Panc1 (cell line): ENCODE measurements at regions not wholly inside any gene's neighbourhood (a gene's known extent, or its start where the extent isn't known, plus 50 kb on each side); places are given as distances from the start of the nearest gene placed in this dataset.

ENCODE experiments used
- ATAC-seq: fragments of 200-7000 bp; cut with Tn5 transposase; 2 replicates; pipeline ENCODE4 v1.9.1; 2020; ENCODE audit warnings: mild to moderate bottlenecking, moderate library complexity
- BruUV-seq: library from RNA; stranded (reverse); fragments of 400-500 nt; replicated peaks from 2 replicates; lab custom pipeline; 2021; lab: Mats Ljungman, UMichigan
- CTCF ChIA-PET: fragments of 300-600 bp; sonication (Branson Sonifier 250); formaldehyde crosslinking; loops from one replicate; lab custom pipeline; 2022; ENCODE audit warnings: antibody characterized with exemption; lab: Charles Lee
- POLR2A ChIA-PET: fragments of 300-600 bp; sonication (Branson Sonifier 250); formaldehyde crosslinking; loops from one replicate; lab custom pipeline; 2022; ENCODE audit warnings: antibody characterized with exemption; lab: Charles Lee
- DNase-seq: peaks from one replicate; pipeline ENCODE4 v3.0.0-alpha.2; 2010; ENCODE audit warnings: low read depth, low spot score
- H3K27ac ChIP-seq: 2 replicates; pipeline ENCODE4 v1.5.1; 2011; ENCODE audit warnings: mild to moderate bottlenecking, low read length, inconsistent platforms
- H3K27me3 ChIP-seq: fragments of 200-500 bp; sonication (Bioruptor generic); 2 replicates; pipeline ENCODE4 v1.6.0; 2014; ENCODE audit warnings: low read length, inconsistent platforms; ENCODE audit not compliant: control insufficient read depth, insufficient read depth
- H3K36me3 ChIP-seq: fragments of 200-500 bp; sonication (Bioruptor generic); 2 replicates; pipeline ENCODE4 v1.5.1; 2014; ENCODE audit warnings: inconsistent platforms, mild to moderate bottlenecking, low read length, moderate library complexity; ENCODE audit not compliant: control insufficient read depth, insufficient read depth
- H3K4me1 ChIP-seq: 2 replicates; pipeline ENCODE4 v1.5.1; 2011; ENCODE audit warnings: inconsistent platforms, mild to moderate bottlenecking, low read length, moderate library complexity; ENCODE audit not compliant: control insufficient read depth, insufficient read depth
- H3K4me3 ChIP-seq, 2 experiments: 2 replicates each; pipeline ENCODE4 v1.5.1; 2011 to 2012; ENCODE audit warnings: low read depth in 2 of 2, low read length in 2 of 2, mild to moderate bottlenecking in 2 of 2, inconsistent platforms in 1 of 2, moderate library complexity in 1 of 2
- H3K9me3 ChIP-seq: fragments of 200-500 bp; sonication (Bioruptor generic); 2 replicates; pipeline ENCODE4 v1.5.1; 2014; ENCODE audit warnings: low read depth, mild to moderate bottlenecking, inconsistent platforms, low read length, moderate library complexity; ENCODE audit not compliant: control insufficient read depth, insufficient read depth
- POLR2AphosphoS5 ChIP-seq: IDR thresholded peaks from 2 replicates; pipeline ENCODE4 v1.6.1; 2012; ENCODE audit warnings: mild to moderate bottlenecking, low read depth, low read length, moderate library complexity
- SIN3A ChIP-seq: IDR thresholded peaks from 2 replicates; pipeline ENCODE4 v1.6.1; 2012; ENCODE audit warnings: low read depth, mild to moderate bottlenecking, low read length, moderate library complexity, borderline replicate concordance; ENCODE audit not compliant: insufficient read depth
- TCF7L2 ChIP-seq: IDR thresholded peaks from 2 replicates; pipeline ENCODE4 v1.6.1; 2011; ENCODE audit warnings: mild to moderate bottlenecking, low read depth, low read length, inconsistent platforms
- in situ Hi-C: cut with HindIII; loops from 2 replicates; pipeline ENCODE4 v1.10.0; 2016; ENCODE audit warnings: low sequenced_read_pairs, low pct_unique_long_range_greater_than_20kb
- intact Hi-C: fragments of 100-400 bp; cut with micrococcal nuclease; formaldehyde crosslinking; loops from one replicate; pipeline ENCODE4 v1.10.0; 2022; ENCODE audit not compliant: unreplicated experiment
- TF ChIP-seq, protein P1 (sequence below): fragments of 450-650 bp; IDR thresholded peaks from 2 replicates; pipeline ENCODE4 v1.5.1; 2017; ENCODE audit warnings: mild to moderate bottlenecking
- TF ChIP-seq, protein P2 (sequence below), 2 experiments: IDR thresholded peaks; 2 replicates each; pipeline ENCODE4 v1.6.1; 2011 to 2012; ENCODE audit warnings: low read depth in 2 of 2, control low read depth in 1 of 2, low read length in 1 of 2, mild to moderate bottlenecking in 1 of 2, moderate library complexity in 1 of 2; ENCODE audit not compliant: insufficient read depth in 1 of 2

DNA sequence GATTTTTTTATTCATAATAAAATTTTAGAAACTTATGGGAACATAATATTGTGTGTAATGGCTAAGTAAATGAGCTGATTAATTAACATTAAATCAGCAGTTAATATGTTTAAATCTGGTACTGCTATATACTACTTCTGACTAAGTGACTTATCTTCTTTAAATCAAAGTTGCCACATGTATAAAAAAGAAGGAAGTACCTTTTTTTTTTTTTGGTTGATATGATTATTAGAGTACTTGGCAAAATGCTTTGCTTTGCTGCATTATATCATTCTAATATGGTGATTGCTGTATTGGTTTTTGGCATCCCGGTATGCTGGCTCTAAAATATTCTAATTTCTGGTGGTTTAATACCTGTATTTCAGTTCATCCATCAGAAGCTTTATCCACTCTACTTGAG, 319.1 kb upstream of the RGS6 start:
- DNase-seq, result no peak
- no peak for ATAC-seq
- CTCF ChIA-PET, result no interaction called here
- Histone ChIP-seq H3K9me3 (no peaks in the 10 kb centered on the region), H3K27me3 (no peaks in the 10 kb centered on the region), H3K4me3 (no peak overlapping the region), H3K27ac (no peak overlapping the region), H3K36me3 (no peaks in the 10 kb centered on the region), H3K4me1 (no peaks in the 10 kb centered on the region)
- POLR2A ChIA-PET, result no interaction called here
- in situ Hi-C loops, result no loop called here
- TF ChIP-seq, protein P1, sequence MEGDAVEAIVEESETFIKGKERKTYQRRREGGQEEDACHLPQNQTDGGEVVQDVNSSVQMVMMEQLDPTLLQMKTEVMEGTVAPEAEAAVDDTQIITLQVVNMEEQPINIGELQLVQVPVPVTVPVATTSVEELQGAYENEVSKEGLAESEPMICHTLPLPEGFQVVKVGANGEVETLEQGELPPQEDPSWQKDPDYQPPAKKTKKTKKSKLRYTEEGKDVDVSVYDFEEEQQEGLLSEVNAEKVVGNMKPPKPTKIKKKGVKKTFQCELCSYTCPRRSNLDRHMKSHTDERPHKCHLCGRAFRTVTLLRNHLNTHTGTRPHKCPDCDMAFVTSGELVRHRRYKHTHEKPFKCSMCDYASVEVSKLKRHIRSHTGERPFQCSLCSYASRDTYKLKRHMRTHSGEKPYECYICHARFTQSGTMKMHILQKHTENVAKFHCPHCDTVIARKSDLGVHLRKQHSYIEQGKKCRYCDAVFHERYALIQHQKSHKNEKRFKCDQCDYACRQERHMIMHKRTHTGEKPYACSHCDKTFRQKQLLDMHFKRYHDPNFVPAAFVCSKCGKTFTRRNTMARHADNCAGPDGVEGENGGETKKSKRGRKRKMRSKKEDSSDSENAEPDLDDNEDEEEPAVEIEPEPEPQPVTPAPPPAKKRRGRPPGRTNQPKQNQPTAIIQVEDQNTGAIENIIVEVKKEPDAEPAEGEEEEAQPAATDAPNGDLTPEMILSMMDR, result no peak
- TF ChIP-seq POLR2AphosphoS5 (no peak), SIN3A (no peak), TCF7L2 (no peak)
- TF ChIP-seq, protein P2, sequence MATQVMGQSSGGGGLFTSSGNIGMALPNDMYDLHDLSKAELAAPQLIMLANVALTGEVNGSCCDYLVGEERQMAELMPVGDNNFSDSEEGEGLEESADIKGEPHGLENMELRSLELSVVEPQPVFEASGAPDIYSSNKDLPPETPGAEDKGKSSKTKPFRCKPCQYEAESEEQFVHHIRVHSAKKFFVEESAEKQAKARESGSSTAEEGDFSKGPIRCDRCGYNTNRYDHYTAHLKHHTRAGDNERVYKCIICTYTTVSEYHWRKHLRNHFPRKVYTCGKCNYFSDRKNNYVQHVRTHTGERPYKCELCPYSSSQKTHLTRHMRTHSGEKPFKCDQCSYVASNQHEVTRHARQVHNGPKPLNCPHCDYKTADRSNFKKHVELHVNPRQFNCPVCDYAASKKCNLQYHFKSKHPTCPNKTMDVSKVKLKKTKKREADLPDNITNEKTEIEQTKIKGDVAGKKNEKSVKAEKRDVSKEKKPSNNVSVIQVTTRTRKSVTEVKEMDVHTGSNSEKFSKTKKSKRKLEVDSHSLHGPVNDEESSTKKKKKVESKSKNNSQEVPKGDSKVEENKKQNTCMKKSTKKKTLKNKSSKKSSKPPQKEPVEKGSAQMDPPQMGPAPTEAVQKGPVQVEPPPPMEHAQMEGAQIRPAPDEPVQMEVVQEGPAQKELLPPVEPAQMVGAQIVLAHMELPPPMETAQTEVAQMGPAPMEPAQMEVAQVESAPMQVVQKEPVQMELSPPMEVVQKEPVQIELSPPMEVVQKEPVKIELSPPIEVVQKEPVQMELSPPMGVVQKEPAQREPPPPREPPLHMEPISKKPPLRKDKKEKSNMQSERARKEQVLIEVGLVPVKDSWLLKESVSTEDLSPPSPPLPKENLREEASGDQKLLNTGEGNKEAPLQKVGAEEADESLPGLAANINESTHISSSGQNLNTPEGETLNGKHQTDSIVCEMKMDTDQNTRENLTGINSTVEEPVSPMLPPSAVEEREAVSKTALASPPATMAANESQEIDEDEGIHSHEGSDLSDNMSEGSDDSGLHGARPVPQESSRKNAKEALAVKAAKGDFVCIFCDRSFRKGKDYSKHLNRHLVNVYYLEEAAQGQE (IDR thresholded peaks at IDR 0.05; ENCODE audit: insufficient read depth in 1 of 2, low read depth in 2 of 2, low read length in 1 of 2), result no peak
- BruUV-seq, result no TSS peak
- intact Hi-C loops, result no loop called here

DNA sequence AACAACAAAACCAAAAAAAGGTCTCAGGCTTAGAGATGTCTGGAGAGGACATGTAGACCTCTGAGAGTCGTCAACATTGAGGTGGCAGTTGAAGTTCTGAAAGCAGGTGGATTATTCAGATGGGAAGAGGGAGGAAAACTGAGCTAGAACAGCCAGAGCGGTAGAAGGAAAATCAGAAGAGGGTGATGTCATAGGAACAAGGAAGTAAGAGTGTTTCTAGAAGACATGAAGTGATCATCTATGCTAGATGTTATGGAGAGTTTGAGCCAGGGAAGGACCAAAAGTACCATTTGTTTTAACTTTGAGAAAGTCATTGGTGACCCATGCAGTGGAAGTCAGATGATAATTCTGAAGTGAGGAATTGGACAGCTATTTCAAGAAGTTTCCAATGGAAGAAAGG, 316.2 kb upstream of the RGS6 start:
- Histone ChIP-seq H3K9me3 (no peaks in the 10 kb centered on the region), H3K4me1 (no peaks in the 10 kb centered on the region), H3K27ac (no peak overlapping the region), H3K36me3 (no peaks in the 10 kb centered on the region), H3K27me3 (no peaks in the 10 kb centered on the region), H3K4me3 (no peak overlapping the region)
- POLR2A ChIA-PET, result no interaction called here
- ATAC-seq (no peak), DNase-seq (no peak)
- in situ Hi-C loops, result no loop called here
- BruUV-seq, result no TSS peak
- CTCF ChIA-PET, result interaction anchor here (0.6 kb wide), 1 partner anchor 14 kb away, joined by 7 read pairs; no protein-coding TSS in a partner anchor
- TF ChIP-seq, protein P1, result no peak
- TF ChIP-seq POLR2AphosphoS5 (no peak), SIN3A (no peak), TCF7L2 (no peak)
- TF ChIP-seq, protein P2 (IDR thresholded peaks at IDR 0.05; ENCODE audit: insufficient read depth in 1 of 2, low read depth in 2 of 2, low read length in 1 of 2), result no peak
- intact Hi-C loops, result no loop called here
